GM12878 (cell line): ENCODE measurements at regions not wholly inside any gene's neighbourhood (a gene's known extent, or its start where the extent isn't known, plus 50 kb on each side); places are given as distances from the start of the nearest gene placed in this dataset.

ENCODE experiments used
- ATAC-seq: fragments of 200-7000 bp; cut with Tn5 transposase; 3 replicates; pipeline ENCODE4 v1.9.1; 2020; ENCODE audit warnings: mild to moderate bottlenecking, moderate library complexity
- BruUV-seq: library from RNA; stranded (reverse); fragments of 400-500 nt; replicated peaks from 2 replicates; lab custom pipeline; 2021; lab: Mats Ljungman, UMichigan
- CTCF ChIA-PET: fragments of 300-600 bp; sonication (Branson Sonifier 250); formaldehyde crosslinking; extraction: SDS; loops from one replicate; lab custom pipeline; 2021; ENCODE audit warnings: inconsistent platforms; lab: Yijun Ruan, JAX
- POLR2A ChIA-PET: fragments of 350-600 bp; formaldehyde crosslinking; extraction: SDS; loops from one replicate; lab custom pipeline; 2021; ENCODE audit warnings: inconsistent platforms; lab: Charles Lee
- RAD21 ChIA-PET: fragments of 300-600 bp; sonication (Branson Sonifier 250); formaldehyde crosslinking; loops from one replicate; lab custom pipeline; 2023; ENCODE audit warnings: antibody characterized with exemption; ENCODE audit not compliant: unreplicated experiment; lab: Charles Lee
- SMC1A ChIA-PET: fragments of 300-600 bp; sonication (Branson Sonifier 250); formaldehyde crosslinking; loops from one replicate; lab custom pipeline; 2023; ENCODE audit not compliant: unreplicated experiment, uncharacterized antibody; lab: Charles Lee
- DNase-seq: peaks from one replicate; pipeline ENCODE4 v3.0.0-alpha.2; 2011; ENCODE audit warnings: low read depth, low spot score
- FAIRE-seq: peaks from 3 replicates; lab custom pipeline; 2011; peaks lifted over from hg19 to GRCh38; lab: Jason Lieb, UNC
- H2AFZ ChIP-seq: 2 replicates; pipeline ENCODE4 v1.6.0; 2011; ENCODE audit warnings: low read depth, low read length, control low read depth; ENCODE audit not compliant: control insufficient read depth
- H3K27ac ChIP-seq: 2 replicates; pipeline ENCODE4 v1.5.1; 2011; ENCODE audit warnings: control low read depth; ENCODE audit not compliant: control insufficient read depth, insufficient read depth
- H3K27me3 ChIP-seq, 2 experiments: replicated peaks in 1 of 2; 2 replicates each; pipeline versions ENCODE4 v1.6.0 to v1.6.1; 2011; ENCODE audit warnings: low read length in 1 of 2; ENCODE audit not compliant: control insufficient read depth in 2 of 2, insufficient read depth in 2 of 2
- H3K36me3 ChIP-seq, 2 experiments: 2 replicates each; pipeline ENCODE4 v1.5.1; 2011; ENCODE audit warnings: low read length in 1 of 2; ENCODE audit not compliant: control insufficient read depth in 2 of 2, insufficient read depth in 2 of 2
- H3K4me1 ChIP-seq: 2 replicates; pipeline ENCODE4 v1.6.1; 2011; ENCODE audit warnings: mild to moderate bottlenecking, low read length, moderate library complexity, mixed read lengths; ENCODE audit not compliant: control insufficient read depth, insufficient read depth
- H3K4me2 ChIP-seq: 2 replicates; pipeline ENCODE4 v1.6.0; 2011; ENCODE audit warnings: control low read depth; ENCODE audit not compliant: control insufficient read depth, insufficient read depth
- H3K4me3 ChIP-seq: fragments of 200-600 bp; sonication (generic); 2 replicates; pipeline ENCODE4 v1.5.1; 2016
- H3K79me2 ChIP-seq: 2 replicates; pipeline ENCODE4 v1.6.0; 2011; ENCODE audit warnings: low read length; ENCODE audit not compliant: control insufficient read depth, insufficient read depth
- H3K9ac ChIP-seq: 2 replicates; pipeline ENCODE4 v1.8.0; 2011; ENCODE audit warnings: low read length, control low read depth, mixed read lengths; ENCODE audit not compliant: control insufficient read depth, insufficient read depth
- H3K9me3 ChIP-seq: replicated peaks from 3 replicates; pipeline ENCODE4 v1.5.1; 2011; ENCODE audit warnings: mild to moderate bottlenecking, low read length; ENCODE audit not compliant: control insufficient read depth, insufficient read depth
- H4K20me1 ChIP-seq: 2 replicates; pipeline ENCODE4 v1.6.0; 2011; ENCODE audit not compliant: control insufficient read depth, insufficient read depth
- BCL11A ChIP-seq: IDR thresholded peaks from 2 replicates; pipeline ENCODE4 v1.6.1; 2011; ENCODE audit warnings: low read depth, low read length
- BHLHE40 ChIP-seq, 2 experiments: fragments of 450-650 bp in 1 of 2; IDR thresholded peaks; 2 replicates each; pipeline ENCODE4 v1.6.1; 2011 to 2017; ENCODE audit warnings: low read depth in 2 of 2, borderline replicate concordance in 1 of 2, improper control_type of control experiment in 1 of 2, low read length in 1 of 2, mild to moderate bottlenecking in 1 of 2
- EGR1 ChIP-seq, 2 experiments: IDR thresholded peaks; 1 replicate in 1 of 2; 2 replicates in 1 of 2; pipeline ENCODE4 v1.6.1; 2011 to 2012; ENCODE audit warnings: low read depth in 2 of 2, low read length in 2 of 2, borderline replicate concordance in 1 of 2, mild to moderate bottlenecking in 1 of 2, moderate library complexity in 1 of 2
- EP300 ChIP-seq, 2 experiments: fragments of 150-350 bp in 1 of 2; IDR thresholded peaks; 2 replicates each; pipeline ENCODE4 v1.6.1; 2011 to 2012; ENCODE audit warnings: low read depth in 2 of 2, low read length in 2 of 2, borderline replicate concordance in 1 of 2, improper control_type of control experiment in 1 of 2, inconsistent platforms in 1 of 2; ENCODE audit not compliant: control insufficient read depth in 1 of 2
- MTA3 ChIP-seq: IDR thresholded peaks from 2 replicates; pipeline ENCODE4 v1.6.1; 2012; ENCODE audit warnings: low read length, inconsistent platforms, borderline replicate concordance
- NFXL1 ChIP-seq: fragments of 450-650 bp; IDR thresholded peaks from 2 replicates; pipeline ENCODE4 v1.6.1; 2017; ENCODE audit warnings: antibody characterized with exemption, mild to moderate bottlenecking, borderline replicate concordance
- NR2F1 ChIP-seq: fragments of 450-650 bp; conservative IDR thresholded peaks from 2 replicates; pipeline ENCODE4 v1.6.1; 2017; ENCODE audit warnings: mild to moderate bottlenecking
- NRF1 ChIP-seq: conservative IDR thresholded peaks from 2 replicates; pipeline ENCODE4 v1.6.1; 2011; ENCODE audit warnings: mild to moderate bottlenecking, low read depth, low read length, improper control_type of control experiment
- RAD21 ChIP-seq: IDR thresholded peaks from 2 replicates; pipeline ENCODE4 v1.6.1; 2011; ENCODE audit warnings: mild to moderate bottlenecking, low read depth, low read length, moderate library complexity; ENCODE audit not compliant: insufficient read depth
- WGBS: methylation state at CpG from one replicate; pipeline ENCODE4 v1.1.6; 2016; ENCODE audit warnings: low lambda C conversion rate; ENCODE audit not compliant: insufficient replicate concordance, insufficient coverage; ENCODE audit errors: missing lambda C conversion rate; 5-methylcytosine and 5-hydroxymethylcytosine counted together
- in situ Hi-C: fragments of 300-500 bp; cut with MboI; formaldehyde crosslinking; loops from 9 replicates; pipeline ENCODE4 v1.14.3; 2018; ENCODE audit warnings: mixed read lengths
- intact Hi-C: fragments of 100-400 bp; cut with micrococcal nuclease; formaldehyde crosslinking; loops from one replicate; pipeline ENCODE4 v1.14.2; 2022; ENCODE audit not compliant: unreplicated experiment
- TF ChIP-seq, protein P1 (sequence below): fragments of 150-350 bp; IDR thresholded peaks from 2 replicates; pipeline ENCODE4 v1.6.1; 2016; ENCODE audit warnings: low read depth, low read length

DNA sequence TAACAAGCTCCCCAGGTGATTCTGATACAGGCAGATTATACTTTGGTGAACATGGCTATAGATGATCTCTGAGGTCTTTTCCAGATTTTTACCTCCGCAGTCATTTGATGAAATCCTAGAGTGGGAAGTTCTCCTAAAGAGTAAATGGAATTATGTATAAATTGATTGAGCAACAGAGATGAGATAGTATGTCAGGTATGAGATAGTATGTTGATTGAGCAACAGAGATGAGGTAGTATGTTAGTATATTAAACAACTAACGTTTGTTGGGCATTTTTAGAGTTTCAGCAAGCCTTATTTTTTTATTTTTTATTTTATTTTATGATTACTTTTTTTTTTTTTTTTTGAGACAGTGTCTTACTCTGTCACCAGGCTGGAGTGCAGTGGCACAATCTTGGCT is 265.0 kb upstream of the SOX2 start (continued):
- TF ChIP-seq, protein P1, sequence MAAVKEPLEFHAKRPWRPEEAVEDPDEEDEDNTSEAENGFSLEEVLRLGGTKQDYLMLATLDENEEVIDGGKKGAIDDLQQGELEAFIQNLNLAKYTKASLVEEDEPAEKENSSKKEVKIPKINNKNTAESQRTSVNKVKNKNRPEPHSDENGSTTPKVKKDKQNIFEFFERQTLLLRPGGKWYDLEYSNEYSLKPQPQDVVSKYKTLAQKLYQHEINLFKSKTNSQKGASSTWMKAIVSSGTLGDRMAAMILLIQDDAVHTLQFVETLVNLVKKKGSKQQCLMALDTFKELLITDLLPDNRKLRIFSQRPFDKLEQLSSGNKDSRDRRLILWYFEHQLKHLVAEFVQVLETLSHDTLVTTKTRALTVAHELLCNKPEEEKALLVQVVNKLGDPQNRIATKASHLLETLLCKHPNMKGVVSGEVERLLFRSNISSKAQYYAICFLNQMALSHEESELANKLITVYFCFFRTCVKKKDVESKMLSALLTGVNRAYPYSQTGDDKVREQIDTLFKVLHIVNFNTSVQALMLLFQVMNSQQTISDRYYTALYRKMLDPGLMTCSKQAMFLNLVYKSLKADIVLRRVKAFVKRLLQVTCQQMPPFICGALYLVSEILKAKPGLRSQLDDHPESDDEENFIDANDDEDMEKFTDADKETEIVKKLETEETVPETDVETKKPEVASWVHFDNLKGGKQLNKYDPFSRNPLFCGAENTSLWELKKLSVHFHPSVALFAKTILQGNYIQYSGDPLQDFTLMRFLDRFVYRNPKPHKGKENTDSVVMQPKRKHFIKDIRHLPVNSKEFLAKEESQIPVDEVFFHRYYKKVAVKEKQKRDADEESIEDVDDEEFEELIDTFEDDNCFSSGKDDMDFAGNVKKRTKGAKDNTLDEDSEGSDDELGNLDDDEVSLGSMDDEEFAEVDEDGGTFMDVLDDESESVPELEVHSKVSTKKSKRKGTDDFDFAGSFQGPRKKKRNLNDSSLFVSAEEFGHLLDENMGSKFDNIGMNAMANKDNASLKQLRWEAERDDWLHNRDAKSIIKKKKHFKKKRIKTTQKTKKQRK: no peak
- TF ChIP-seq EP300 (IDR thresholded peaks at IDR 0.05; ENCODE audit: borderline replicate concordance in 1 of 2, control insufficient read depth in 1 of 2, low read depth in 2 of 2, low read length in 2 of 2) (no peak), NR2F1 (no peak)

DNA sequence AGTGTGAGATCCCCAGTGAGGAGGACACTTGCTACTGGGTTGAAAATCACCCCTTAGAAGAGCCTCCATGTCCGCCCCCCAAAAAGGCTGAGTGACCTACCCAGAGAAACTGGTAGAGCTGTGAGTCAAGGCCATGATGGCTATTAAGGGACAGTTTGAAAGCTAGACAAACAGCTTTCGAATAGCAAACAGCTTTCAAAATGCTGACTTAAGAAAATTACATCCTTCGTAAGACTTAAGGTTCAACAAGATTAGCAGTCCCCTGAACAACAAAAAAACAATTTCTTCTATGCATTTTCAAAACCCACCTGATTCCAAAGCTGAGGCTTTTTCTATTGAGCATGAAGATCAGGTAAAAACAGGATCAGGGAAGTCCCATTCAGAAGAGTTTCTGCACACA is 269.7 kb upstream of the SOX2 start:
- WGBS: 28% methylated on average over 3 of the region's 3 CpGs
- H2AFZ ChIP-seq: no peak overlapping the region
- no peaks in the 10 kb centered on the region for H4K20me1 ChIP-seq
- intact Hi-C loops (no loop called here), in situ Hi-C loops (no loop called here)
- H3K36me3 ChIP-seq: no peaks in the 10 kb centered on the region
- H3K9me3 ChIP-seq: no peaks in the 10 kb centered on the region
- DNase-seq: no peak
- ChIA-PET CTCF (no interaction called here), RAD21 (no interaction called here), SMC1A (no interaction called here), POLR2A (no interaction called here)
- no peaks in the 10 kb centered on the region for H3K4me1 ChIP-seq
- H3K9ac ChIP-seq: no peak overlapping the region
- no peak overlapping the region for H3K27ac ChIP-seq
- FAIRE-seq: no peak
- no peak overlapping the region for H3K4me2 ChIP-seq
- no peaks in the 10 kb centered on the region for H3K79me2 ChIP-seq
- no TSS peak for BruUV-seq
- TF ChIP-seq EGR1 (IDR thresholded peaks at IDR 0.05; ENCODE audit: borderline replicate concordance in 1 of 2, low read depth in 2 of 2, low read length in 2 of 2) (no peak), NFXL1 (no peak), BCL11A (no peak), MTA3 (no peak), NRF1 (no peak), RAD21 (no peak), BHLHE40 (IDR thresholded peaks at IDR 0.05; ENCODE audit: borderline replicate concordance in 1 of 2, low read depth in 2 of 2, low read length in 1 of 2) (no peak)
- H3K27me3 ChIP-seq: no peaks in the 10 kb centered on the region
- no peak overlapping the region for H3K4me3 ChIP-seq
- no peak for ATAC-seq
